ENCODE measurements at regions not wholly inside any gene's neighbourhood (a gene's known extent, or its start where the extent isn't known, plus 50 kb on each side); places are given as distances from the start of the nearest gene placed in this dataset.

DNA sequence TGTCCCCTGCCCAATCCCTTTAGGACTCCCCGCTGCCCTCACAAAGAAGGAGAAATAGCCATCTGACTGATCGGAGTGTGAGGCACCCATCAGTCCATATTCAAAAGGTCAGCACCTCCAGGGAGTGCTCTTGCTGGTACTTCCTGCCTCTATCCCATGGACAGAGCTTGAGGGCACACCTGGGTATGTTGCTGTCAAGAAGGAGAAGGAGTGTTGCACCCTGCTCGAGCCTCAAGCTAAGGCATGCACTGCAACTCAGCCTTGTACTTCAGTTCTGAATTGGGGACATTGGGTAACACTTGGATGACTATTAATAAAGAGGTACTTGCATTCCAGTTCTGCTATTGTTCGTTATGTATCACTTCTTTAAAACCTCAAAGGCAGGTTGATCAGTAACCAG lies 190.3 kb upstream of the ZC3H12A start:
- DNase-seq: no peak

DNA sequence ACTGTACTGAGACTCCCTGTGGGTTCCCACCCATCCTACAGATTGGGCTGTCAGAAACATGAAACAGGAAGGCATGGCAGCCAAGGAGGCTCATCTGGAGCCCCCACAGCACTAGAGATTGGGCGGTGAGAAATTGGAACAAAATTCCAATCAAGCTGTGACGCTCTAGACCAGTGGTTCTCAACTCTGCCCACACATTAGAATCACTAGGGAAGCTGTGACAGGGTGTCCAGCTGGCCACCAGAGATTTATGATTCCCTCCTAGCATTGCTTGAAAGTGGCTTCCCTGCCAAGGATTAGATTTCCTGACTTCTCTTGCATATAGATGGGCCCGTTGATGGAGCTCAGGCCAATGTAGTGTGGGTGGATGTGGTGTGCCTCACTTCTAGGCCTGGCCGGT lies 187.5 kb upstream of the ZC3H12A start:
- DNase-seq: no peak

- DNase-seq: no peak
Measured at GRCh38 chr1:37288900-37289299, 185.5 kb upstream of the ZC3H12A start.

DNA sequence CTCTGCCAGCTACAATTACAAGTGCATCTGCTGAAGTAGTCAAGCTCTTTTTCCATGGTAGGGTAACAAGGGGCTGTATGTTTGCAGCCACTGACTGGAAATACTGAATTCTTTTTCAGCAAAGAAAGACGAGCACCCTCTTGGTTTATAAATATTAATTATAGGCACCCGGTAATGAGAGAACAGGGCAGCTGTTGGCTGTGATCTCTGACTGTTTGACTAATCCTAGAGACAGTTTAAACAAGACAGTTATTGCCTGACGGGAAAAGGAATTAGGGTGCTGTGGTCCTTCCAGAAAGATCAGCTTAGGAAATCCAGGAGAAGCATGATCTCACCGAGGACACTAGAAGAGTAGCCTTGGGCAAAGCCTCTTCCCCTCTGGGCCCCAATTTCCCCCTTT lies 183.7 kb upstream of the ZC3H12A start:
- DNase-seq: no peak

GRCh38 chr1:37292789-37293188 lies 181.6 kb upstream of the ZC3H12A start:
- DNase-seq: no peak

DNA sequence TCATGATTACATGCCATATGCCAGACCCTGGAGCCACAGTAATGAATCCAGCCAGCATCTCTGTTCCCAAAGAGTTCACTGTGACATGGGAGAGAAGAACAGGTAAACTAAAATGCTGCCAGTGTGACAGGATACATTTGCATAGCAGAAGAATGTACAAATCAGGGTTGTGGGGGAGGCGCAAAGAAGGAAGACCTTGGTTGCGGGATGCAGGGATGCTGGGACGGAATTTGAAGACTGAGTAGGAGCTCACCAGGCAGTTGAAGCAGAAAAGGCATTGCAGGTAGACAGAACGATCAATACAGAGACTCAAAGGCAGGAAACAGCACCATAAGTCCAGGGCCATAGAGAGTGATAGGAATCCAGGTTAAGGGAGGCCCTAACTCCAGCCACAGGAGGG lies 180.3 kb upstream of the ZC3H12A start:
- no peak for DNase-seq

- no peak for DNase-seq
Measured at GRCh38 chr1:37294529-37294928, 179.9 kb upstream of the ZC3H12A start.

- DNase-seq: no peak
Measured at GRCh38 chr1:37298769-37299168, 175.6 kb upstream of the ZC3H12A start.

GRCh38 chr1:37299216-37299615 lies 175.2 kb upstream of the ZC3H12A start:
- DNase-seq: no peak

DNA sequence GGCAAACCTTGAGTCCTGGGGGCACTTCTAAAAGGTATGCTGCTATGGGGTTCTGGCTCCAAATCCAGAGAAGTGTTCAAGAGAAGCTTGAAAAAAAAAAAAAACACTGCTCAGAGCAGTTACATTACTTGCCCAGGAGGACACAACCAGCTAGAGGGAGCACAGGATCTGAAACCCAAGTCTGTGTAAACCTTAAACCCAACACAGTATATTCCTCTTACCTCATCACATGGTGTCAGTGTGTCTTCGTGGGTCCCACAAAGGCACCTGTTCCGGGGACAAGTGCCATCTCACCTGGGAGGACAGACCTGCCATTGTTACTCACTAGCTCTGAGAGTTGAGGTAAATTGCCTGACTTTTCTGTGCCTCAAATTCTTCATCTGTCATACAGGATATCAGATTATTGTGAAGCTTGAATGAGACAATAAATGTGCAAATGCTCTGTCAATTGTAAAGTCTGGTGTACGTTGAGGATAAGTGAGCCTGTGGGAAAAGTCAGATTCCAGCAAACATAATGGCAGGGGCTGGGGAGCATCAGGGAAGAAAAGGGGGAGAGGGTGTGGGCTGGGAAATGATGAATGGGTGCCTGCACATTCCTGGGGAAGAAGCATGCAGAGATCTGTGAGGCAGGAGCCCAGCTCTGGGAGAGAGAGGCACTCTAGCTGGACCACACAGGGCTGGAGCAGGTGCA lies 170.4 kb upstream of the ZC3H12A start:
- no peak for DNase-seq

DNA sequence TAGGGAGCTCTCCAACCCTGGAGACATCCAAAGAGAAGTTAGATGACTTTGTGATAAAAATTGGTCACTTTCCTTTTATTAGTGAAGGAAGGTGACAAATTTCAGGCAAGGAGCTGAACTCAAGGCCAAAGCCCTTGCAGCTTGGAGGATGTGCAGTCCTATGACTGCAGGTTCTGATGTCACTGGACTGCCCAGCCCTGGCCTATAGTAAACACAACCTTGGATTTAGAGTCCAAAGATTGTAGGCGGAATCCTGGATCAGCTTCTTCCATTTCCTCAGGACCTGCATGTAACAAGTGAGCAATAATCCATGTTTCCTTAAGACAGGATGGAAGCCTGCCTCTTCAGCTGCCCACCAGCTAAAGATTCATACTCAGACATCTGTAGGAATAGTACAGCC lies 169.3 kb upstream of the ZC3H12A start:
- DNase-seq: no peak

DNA sequence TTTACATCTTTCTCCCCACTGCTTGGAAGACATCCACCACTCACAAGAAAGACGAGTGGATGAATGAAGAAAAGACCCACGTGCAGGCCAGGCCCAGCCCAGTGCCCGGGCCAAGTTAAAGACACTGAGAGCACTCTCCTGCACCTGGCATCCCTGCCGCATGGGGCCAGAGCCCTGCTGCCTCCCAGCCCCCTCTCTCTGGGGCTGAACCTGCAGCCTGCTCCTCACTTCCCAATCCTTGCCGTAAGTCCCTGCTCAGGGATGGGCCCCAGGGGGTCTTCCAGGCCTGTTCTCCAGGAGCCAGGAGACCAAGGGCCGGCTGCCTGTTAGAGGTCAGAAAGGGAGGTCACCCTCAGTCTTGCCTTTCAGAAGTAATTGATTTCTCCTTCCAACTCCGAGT lies 168.5 kb upstream of the ZC3H12A start:
- DNase-seq: no peak

- no peak for DNase-seq
Measured at GRCh38 chr1:37306461-37306860, 167.9 kb upstream of the ZC3H12A start.

DNA sequence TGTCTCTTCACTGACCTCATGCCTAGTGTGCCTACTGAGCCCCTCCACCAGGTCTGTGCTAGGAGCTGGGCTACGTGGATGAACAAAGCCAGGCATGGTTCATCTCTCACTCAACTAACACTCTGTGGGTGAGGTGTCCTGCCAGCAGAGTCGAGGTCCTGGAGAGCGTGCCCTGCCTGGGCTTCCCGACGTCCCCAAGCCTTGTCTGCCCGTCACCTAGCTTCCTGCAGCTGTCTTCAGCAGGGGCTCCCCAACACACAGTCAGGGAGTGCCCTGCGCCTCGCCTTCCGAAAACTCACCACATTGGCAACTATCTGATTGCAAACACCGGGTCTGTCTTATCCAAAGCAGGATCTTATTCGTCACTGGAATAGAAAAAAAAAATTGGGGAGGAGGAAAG lies 167.5 kb upstream of the ZC3H12A start:
- DNase-seq: no peak

DNA sequence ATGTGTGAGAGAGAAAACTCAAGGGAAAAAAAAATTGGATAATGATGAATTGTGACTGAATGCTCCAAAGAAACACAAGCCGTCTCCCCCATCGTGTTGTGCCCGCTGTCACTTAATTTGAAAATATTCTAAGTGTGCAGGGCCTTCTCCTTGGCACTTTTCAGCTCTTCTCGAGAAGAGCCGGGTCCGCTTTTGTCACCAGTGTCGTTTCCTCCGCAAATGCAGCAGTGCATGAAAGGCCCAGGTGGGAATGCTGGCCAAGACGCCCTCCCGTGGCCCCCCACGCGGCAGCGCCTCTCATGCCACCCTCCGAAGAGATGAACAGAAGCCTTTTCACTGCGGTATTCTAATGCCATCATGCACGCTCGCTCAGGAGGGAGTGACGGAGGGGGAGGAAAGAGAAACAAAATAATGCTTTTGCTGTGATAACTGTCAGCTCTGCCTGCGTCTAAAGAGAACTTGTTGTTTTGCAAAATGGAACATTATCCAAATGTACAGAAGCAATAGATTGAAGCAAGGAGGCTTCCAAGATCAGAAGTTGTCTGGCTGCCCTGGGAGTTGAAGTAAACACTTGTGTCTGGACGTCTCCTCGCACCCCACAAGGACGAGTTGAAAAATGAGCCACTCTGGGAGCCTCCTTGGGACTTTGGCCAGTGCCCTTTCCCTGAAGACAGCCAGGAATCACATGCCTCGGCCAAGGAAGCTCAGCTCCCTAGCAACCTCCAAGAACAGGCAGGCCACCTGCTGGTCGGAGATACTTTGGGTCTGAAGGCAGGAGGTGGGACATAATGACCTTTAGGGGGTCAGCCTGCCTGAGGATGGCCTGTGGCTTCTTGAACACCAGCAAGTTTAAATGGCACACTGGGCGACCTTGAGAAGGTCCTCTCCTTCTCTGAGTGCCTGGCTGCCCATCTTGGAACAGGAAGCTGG lies 166.1 kb upstream of the ZC3H12A start:
- no peak for DNase-seq

DNA sequence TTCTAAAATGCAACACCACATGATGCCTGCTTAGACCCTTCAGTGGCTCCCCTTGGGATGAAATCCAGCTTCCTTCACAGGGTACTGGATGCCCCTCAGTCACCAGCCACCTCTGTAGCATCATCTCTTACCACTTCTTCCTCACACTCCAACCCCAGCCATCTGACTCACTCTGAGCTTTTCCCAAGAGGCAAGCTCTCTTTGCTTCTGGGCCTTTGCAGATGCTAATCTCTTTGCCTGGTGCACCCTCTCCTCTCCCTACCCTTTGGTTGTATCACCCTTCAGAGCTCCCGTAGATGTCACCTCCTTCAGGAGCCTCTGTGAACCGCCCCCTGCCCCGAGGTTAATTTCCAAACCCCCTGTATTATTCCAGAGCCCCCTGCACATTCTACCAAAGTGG lies 164.8 kb upstream of the ZC3H12A start:
- no peak for DNase-seq

DNA sequence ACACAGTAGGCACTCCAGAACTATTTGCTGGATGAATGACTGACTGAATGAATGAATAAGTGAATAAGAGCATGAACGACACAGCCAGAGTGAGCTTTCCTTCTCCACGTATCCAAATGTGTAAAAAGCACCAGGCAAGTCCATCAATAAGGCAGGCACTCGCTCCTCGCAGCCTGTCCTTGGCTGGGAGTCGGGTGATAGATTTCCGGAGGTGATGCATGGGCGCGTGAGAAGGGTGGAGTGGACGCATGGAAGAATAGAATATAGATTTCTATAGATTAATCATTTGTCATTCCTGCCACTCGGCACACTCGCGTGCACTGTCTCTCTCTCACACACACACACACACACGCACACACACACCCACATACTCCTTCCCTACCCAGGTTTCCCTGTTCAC lies 164.3 kb upstream of the ZC3H12A start:
- no peak for DNase-seq

DNA sequence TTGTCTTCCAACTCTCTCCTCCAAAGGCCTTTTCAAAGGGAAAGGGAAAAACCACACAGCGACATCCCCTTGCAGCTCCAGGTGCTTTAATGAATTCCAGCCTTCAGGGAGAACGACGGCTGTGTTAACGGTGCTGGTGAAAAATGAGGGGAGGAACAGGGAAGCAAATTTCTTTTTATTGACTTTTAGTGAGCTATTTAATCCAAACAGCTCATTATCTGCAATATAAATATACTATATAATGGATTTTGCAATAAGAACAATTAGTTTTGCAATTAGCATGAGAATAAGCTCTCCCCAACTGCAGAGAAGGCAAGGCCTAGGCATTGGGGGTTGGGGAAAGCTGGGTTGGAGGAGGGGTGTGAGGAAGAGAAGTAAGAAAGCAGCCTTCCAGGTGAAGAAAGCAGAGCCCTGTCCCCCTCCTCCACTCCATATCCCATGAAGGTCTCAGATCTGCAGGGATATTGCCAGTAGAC lies 159.0 kb upstream of the ZC3H12A start:
- no peak for DNase-seq

- DNase-seq: no peak
Measured at GRCh38 chr1:37317870-37318467, 156.4 kb upstream of the ZC3H12A start.

GRCh38 chr1:37318490-37318889 lies 155.9 kb upstream of the ZC3H12A start:
- no peak for DNase-seq

- DNase-seq: no peak
Measured at GRCh38 chr1:37319284-37319683, 155.1 kb upstream of the ZC3H12A start.

GRCh38 chr1:37323486-37324377 lies 150.6 kb upstream of the ZC3H12A start:
- DNase-seq: no peak

- DNase-seq: peak; percentile 65
Measured at GRCh38 chr1:37325010-37325409, 149.4 kb upstream of the ZC3H12A start.
